ENCODE measurements at regions not wholly inside any gene's neighbourhood (a gene's known extent, or its start where the extent isn't known, plus 50 kb on each side); places are given as distances from the start of the nearest gene placed in this dataset.

DNA sequence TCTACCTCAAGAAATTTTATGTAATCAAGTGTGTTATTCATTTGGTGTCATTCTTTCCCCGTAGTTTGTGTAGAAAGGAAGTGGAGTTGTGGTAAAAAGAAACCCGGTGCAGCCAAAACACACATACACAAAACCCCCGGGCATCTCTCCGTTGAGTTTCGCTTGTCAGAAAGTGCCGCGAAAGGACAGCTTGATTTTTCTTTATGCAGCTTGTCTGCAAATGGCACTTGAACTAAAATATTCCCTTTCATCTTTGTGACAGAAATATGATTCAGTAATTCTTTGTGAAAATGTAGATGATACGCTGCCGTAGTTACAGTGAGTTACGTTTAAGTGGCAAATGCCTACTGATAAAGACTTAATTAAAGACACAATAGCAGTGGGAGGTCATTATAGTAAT is 268.8 kb upstream of the SPRED2 start:
- no peaks in the 10 kb centered on the region for H3K36me3 Mint-ChIP-seq
- no peaks in the 10 kb centered on the region for H3K4me1 Mint-ChIP-seq
- H3K27me3 Mint-ChIP-seq (ENCODE audit: low read depth in 3 of 3) = peaks cover 0 to 2% (median 0%) of the 10 kb centered on the region in 3 donors
- no peak overlapping the region for H3K27ac ChIP-seq (ENCODE audit: low read depth in 1 of 2, low read length in 2 of 2)
- no peaks in the 10 kb centered on the region for H4K20me1 ChIP-seq (ENCODE audit: insufficient read depth, low read length)
- no CpG with 5 or more reads among the region's 10 CpGs for WGBS (ENCODE audit: insufficient coverage)
- H3K79me2 ChIP-seq (ENCODE audit: insufficient read depth, low read length) = no peaks in the 10 kb centered on the region
- H3K27me3 ChIP-seq (ENCODE audit: control insufficient read depth in 2 of 2, insufficient read depth in 2 of 2, low read length in 2 of 2) = no peaks in the 10 kb centered on the region
- H3K9me3 Mint-ChIP-seq = no peaks in the 10 kb centered on the region
- DNase-seq = no peak
- TF ChIP-seq, protein P1, sequence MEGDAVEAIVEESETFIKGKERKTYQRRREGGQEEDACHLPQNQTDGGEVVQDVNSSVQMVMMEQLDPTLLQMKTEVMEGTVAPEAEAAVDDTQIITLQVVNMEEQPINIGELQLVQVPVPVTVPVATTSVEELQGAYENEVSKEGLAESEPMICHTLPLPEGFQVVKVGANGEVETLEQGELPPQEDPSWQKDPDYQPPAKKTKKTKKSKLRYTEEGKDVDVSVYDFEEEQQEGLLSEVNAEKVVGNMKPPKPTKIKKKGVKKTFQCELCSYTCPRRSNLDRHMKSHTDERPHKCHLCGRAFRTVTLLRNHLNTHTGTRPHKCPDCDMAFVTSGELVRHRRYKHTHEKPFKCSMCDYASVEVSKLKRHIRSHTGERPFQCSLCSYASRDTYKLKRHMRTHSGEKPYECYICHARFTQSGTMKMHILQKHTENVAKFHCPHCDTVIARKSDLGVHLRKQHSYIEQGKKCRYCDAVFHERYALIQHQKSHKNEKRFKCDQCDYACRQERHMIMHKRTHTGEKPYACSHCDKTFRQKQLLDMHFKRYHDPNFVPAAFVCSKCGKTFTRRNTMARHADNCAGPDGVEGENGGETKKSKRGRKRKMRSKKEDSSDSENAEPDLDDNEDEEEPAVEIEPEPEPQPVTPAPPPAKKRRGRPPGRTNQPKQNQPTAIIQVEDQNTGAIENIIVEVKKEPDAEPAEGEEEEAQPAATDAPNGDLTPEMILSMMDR (IDR thresholded peaks at IDR 0.05) = no peak
- no peaks in the 10 kb centered on the region for H3K4me1 ChIP-seq (ENCODE audit: control insufficient read depth in 1 of 2, insufficient read depth in 2 of 2, low read length in 2 of 2)
- H2AFZ ChIP-seq (ENCODE audit: insufficient read depth, low read depth, low read length, poor library complexity, severe bottlenecking) = no peak overlapping the region
- no peak overlapping the region for H3K27ac Mint-ChIP-seq
- H3K4me3 ChIP-seq (replicated peaks in 1 of 3; ENCODE audit: low read depth in 2 of 3, low read length in 3 of 3) = no peak overlapping the region
- no peak overlapping the region for H3K4me3 Mint-ChIP-seq
- H3K36me3 ChIP-seq (replicated peaks in 1 of 2; ENCODE audit: control insufficient read depth in 1 of 2, insufficient read depth in 2 of 2, low read length in 2 of 2) = no peaks in the 10 kb centered on the region
- H3K9me3 ChIP-seq (replicated peaks in 1 of 2; ENCODE audit: control insufficient read depth in 1 of 2, insufficient read depth in 1 of 2, low read length in 2 of 2) = no peaks in the 10 kb centered on the region
- H3K9ac ChIP-seq (ENCODE audit: insufficient read depth, low read length, poor library complexity, severe bottlenecking) = no peak overlapping the region
- intact Hi-C loops (cut with micrococcal nuclease) = no loop called here
- H3K4me2 ChIP-seq (replicated peaks; ENCODE audit: extremely low read depth, low read length, poor library complexity, severe bottlenecking) = no peak overlapping the region

DNA sequence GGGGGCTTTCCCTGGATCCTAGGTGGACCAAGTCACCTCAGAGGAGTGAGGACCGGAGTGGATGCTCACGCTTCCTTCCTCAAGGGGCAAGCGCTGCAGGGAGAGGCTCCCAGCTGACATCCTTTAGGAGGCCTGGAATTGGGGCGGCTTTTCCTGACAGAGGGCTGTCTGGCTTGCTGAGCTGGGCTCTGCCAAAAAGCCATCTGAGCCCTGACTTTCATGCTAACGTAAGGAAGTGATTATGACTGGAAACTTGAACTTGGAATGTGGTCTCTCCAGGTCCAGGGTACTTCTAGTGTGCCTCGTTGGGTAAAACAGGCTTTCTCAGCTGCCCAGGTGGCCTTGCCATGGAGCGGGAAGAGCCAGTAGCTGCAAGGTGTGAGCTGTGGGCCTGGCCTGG is 268.3 kb upstream of the SPRED2 start:
- Histone ChIP-seq H3K27me3 (ENCODE audit: control insufficient read depth in 2 of 2, insufficient read depth in 2 of 2, low read length in 2 of 2) (no peaks in the 10 kb centered on the region), H3K36me3 (replicated peaks in 1 of 2; ENCODE audit: control insufficient read depth in 1 of 2, insufficient read depth in 2 of 2, low read length in 2 of 2) (no peaks in the 10 kb centered on the region), H3K27ac (ENCODE audit: low read depth in 1 of 2, low read length in 2 of 2) (no peak overlapping the region), H3K9me3 (replicated peaks in 1 of 2; ENCODE audit: control insufficient read depth in 1 of 2, insufficient read depth in 1 of 2, low read length in 2 of 2) (no peaks in the 10 kb centered on the region), H4K20me1 (ENCODE audit: insufficient read depth, low read length) (no peaks in the 10 kb centered on the region), H3K4me1 (ENCODE audit: control insufficient read depth in 1 of 2, insufficient read depth in 2 of 2, low read length in 2 of 2) (no peaks in the 10 kb centered on the region), H3K9ac (ENCODE audit: insufficient read depth, low read length, poor library complexity, severe bottlenecking) (no peak overlapping the region), H3K4me3 (replicated peaks in 1 of 3; ENCODE audit: low read depth in 2 of 3, low read length in 3 of 3) (no peak overlapping the region), H3K79me2 (ENCODE audit: insufficient read depth, low read length) (no peaks in the 10 kb centered on the region), H3K4me2 (replicated peaks; ENCODE audit: extremely low read depth, low read length, poor library complexity, severe bottlenecking) (no peak overlapping the region), H2AFZ (ENCODE audit: insufficient read depth, low read depth, low read length, poor library complexity, severe bottlenecking) (no peak overlapping the region)
- peaks cover 0 to 2% (median 0%) of the 10 kb centered on the region in 7 donors for H3K9me3 Mint-ChIP-seq
- peaks cover 0 to 3% (median 2%) of the 10 kb centered on the region in 3 donors for H3K27me3 Mint-ChIP-seq (ENCODE audit: low read depth in 3 of 3)
- TF ChIP-seq, protein P1 (IDR thresholded peaks at IDR 0.05) = no peak
- no peaks in the 10 kb centered on the region for H3K36me3 Mint-ChIP-seq
- no peak overlapping the region for H3K27ac Mint-ChIP-seq
- no peak overlapping the region for H3K4me3 Mint-ChIP-seq
- DNase-seq = no peak
- intact Hi-C loops (cut with micrococcal nuclease) = no loop called here
- H3K4me1 Mint-ChIP-seq = no peaks in the 10 kb centered on the region
- WGBS (ENCODE audit: insufficient coverage) = 95% methylated on average over 7 of the region's 7 CpGs

All from CD14-positive monocyte (primary cell).